WI38 (cell line): ENCODE measurements at regions not wholly inside any gene's neighbourhood (a gene's known extent, or its start where the extent isn't known, plus 50 kb on each side); places are given as distances from the start of the nearest gene placed in this dataset.

Experiments used
- H3K4me3 ChIP-seq: 2 replicates; pipeline ENCODE4 v1.5.1; 2011; ENCODE audit warnings: low read depth, mild to moderate bottlenecking, control low read depth, low read length
- TF ChIP-seq, protein P1 (sequence below): IDR thresholded peaks from 2 replicates; pipeline ENCODE4 v1.5.1; 2012; ENCODE audit warnings: low read depth, mild to moderate bottlenecking, control low read depth, low read length

DNA sequence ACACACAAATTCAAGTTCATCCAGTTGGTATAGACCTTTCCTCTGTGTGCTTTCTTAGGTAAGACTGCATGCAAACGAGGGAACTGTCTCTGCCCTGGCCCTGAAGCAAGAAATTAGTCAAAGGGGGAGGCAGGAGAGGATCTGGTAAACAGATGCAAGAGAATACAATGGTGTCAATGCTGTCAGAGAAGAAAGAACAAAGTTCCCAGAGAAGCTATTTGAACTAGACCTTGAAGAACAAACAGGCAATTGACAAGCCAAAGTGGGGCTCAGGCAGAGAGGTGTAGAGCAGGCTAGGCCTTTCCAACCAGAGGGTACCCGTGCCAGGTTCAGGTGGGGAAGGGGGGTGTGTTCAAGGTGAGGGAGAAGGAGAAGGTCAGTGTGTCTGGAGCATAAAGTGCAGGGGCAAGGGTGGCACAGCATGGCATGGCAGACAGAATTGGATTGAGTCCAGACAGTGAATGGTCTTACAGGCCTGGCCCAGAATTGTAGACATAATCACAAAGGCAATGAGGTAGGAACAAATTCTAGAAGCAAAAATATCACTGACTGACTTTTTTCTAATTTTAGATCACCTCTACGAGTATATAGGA lies 95.0 kb upstream of the STARD13 start:
- no peak overlapping the region for H3K4me3 ChIP-seq
- TF ChIP-seq, protein P1, sequence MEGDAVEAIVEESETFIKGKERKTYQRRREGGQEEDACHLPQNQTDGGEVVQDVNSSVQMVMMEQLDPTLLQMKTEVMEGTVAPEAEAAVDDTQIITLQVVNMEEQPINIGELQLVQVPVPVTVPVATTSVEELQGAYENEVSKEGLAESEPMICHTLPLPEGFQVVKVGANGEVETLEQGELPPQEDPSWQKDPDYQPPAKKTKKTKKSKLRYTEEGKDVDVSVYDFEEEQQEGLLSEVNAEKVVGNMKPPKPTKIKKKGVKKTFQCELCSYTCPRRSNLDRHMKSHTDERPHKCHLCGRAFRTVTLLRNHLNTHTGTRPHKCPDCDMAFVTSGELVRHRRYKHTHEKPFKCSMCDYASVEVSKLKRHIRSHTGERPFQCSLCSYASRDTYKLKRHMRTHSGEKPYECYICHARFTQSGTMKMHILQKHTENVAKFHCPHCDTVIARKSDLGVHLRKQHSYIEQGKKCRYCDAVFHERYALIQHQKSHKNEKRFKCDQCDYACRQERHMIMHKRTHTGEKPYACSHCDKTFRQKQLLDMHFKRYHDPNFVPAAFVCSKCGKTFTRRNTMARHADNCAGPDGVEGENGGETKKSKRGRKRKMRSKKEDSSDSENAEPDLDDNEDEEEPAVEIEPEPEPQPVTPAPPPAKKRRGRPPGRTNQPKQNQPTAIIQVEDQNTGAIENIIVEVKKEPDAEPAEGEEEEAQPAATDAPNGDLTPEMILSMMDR = no peak

DNA sequence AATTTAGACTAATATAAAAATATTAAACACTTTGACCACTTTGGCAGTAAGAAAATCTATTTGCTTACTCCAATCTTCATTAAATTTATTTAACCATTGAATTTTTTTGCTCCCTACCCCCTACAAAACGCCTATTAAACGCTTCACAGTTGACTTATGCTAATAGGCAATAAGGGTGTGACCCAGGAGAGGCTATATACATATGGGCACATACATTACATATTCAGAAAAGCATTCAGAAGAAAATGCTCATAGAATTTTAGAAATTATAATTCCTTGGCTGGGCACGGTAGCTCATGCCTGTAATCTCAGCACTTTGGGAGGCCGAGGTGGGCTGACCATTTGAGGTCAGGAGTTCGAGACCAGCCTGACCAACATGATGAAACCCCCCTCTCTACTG lies 95.6 kb upstream of the STARD13 start:
- TF ChIP-seq, protein P1 = no peak
- no peak overlapping the region for H3K4me3 ChIP-seq

DNA sequence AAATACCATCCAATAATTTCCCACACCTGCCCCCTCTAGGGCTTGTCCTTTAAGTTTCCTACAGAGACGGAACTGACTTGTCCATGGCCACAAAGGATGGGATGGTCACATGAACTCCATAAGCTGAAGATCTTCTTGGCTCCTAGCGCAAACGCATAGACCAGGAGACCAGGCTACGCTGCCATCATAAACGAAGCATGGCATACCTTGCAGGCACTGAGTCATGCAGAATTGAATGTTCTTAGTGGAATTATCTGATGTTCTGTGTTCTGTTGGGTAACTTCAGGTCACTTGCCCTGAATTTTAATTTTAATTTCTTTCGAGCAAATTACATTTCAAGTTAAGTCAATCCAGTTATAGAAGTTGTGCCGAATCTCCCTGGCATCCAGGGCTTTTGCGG lies 96.4 kb upstream of the STARD13 start:
- TF ChIP-seq, protein P1 = no peak
- H3K4me3 ChIP-seq = no peak overlapping the region

DNA sequence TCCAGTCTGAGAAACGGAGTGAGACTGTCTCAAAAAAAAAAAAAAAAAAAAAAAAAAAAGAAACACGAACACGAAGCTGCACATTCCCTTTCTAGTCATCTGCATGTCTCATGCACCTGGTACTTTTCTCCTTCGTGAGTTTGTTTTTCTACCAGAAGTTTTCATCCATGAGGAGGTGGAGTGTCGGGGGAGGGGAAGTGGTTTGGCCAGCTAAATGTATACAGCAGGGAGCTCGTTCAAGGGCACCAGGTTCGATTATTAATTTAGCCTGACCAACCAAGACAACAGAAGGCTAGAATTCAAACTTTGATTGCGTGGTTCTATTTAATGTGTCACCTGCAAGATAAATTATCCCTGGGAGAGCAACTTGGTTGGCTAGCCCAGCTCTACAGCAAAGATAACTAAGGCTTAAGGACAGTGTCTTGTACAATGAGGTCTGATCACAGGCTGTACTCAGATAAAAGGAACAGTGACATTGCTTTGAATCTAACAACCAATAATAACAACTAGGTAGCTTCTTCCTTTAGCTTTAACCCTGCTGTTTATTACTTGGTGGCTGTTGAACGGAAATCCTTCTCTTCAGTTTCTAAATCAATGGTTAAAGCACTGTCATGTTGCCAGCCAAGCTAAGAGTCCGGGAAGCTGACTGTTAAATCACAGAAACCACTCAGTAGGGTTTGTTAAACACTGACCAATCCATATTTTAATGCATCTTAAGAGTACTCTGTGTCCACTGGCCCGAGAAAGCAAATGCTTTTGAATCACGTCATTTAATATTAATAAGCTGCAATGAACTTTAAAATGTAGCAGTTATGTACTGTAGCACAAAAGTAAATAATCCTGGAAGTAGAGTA lies 98.4 kb upstream of the STARD13 start:
- H3K4me3 ChIP-seq = no peak overlapping the region
- TF ChIP-seq, protein P1 = no peak

DNA sequence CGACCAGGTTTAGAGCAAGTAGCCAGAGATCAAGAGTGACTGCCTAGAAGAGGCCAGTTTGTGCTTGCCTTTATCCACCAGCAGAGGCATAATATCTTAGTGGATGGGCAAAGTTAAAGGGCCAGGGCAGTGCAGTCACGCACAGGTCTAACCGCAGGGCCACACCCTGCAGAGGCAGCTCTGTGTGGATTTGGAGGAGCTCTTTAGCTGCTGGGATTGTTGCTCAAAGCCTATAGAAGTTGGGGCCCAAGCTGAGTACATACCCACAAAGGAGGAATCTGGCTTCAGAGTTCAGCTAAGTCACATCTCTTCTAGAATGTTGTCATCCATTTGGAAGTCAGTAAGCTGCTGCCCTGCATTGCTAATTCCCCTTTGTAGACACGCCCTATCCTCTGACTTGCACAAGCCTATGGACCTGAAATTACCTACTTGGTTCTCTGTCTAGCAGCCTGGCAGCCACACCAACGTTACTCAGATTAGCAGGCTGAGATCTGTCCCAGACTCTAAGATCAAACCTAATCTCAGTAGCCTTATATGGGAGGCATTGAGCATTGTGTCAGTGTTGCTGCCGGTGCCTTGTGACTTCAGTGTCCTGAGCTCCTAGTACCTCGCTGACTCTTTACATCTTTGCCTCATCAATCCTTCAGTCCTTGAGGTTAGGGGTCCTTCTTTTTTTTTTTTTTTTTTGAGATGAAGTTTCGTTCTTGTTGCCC lies 102.9 kb upstream of the STARD13 start:
- TF ChIP-seq, protein P1 = no peak

DNA sequence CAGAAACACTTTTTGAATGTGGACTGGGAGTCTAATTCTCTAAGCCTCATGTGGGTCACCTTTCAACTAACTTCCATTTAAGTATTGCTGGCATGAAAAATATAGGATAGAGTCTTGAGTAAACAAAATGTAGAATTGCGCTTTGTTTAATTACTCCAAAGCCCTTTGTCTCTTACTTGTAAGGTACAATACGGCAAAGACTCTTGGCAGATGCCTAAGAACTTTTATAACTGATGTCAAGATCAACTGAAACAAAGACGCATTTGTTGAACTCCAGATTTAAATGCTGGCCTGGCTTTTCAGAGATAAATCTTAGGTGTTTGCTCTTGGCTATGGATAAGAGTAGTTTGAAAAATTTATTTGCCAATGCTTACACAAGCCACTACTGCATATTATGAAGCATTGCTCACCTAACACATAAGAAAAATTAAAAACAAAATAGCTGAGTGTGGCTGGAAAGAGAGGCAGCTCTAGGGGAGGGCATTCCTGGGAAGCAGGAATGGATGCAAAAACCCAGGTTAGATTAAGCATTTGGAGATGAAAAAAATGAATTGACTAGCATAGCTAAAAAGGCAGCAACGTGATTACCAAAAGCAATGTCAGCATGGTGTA lies 107.3 kb upstream of the STARD13 start:
- H3K4me3 ChIP-seq = no peak overlapping the region
- TF ChIP-seq, protein P1 = no peak

More for the DNA sequence above, 102.9 kb upstream of the STARD13 start:
- H3K4me3 ChIP-seq = no peak overlapping the region
